HG02678 (cell line): ENCODE measurements at regions not wholly inside any gene's neighbourhood (a gene's known extent, or its start where the extent isn't known, plus 50 kb on each side); places are given as distances from the start of the nearest gene placed in this dataset.

Experiments
- ATAC-seq: cut with Tn5 transposase; IDR thresholded peaks from one replicate; pipeline ENCODE4 v1.9.1; 2021; ENCODE audit warnings: mild to moderate bottlenecking, moderate library complexity; ENCODE audit not compliant: unreplicated experiment

DNA sequence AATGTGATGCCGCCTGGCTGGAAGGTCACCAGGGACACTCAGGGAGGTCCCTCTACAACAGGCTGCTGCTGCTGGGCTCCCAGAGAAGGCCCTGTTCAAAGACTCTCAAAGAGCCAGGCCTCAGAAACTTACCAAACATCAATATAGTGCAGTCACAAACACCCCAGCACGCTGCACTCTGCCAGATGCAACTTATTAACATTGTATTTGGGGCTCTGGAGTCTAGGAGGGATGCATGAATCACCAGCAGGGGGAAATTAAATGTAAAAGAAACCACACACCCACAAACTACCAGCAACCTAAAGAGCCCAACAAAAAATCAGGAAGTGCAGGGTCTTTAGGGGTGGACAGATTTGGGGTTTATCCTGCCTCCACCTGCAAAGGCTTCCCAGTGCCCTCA is 74.6 kb upstream of the SPATA12 start:
- no peak for ATAC-seq

DNA sequence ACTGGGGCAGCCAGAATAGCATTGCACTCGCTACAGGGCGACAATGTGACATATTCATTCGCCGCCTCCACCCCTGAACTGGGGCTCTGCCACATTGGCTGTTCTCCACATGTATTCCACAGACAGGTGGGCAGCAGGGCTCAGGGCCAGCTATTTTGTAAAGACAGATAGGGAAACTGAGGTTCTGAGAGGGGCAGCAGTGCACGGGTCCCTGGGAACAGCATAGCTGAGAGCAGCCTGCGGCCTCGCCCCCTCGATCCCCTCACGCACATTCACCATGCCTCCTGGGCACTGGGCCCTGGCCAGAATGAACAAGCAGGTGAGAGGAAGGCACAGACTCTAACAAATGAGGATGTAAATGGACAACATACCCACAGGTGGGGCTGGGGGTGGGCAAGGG is 75.0 kb upstream of the SPATA12 start:
- ATAC-seq: no peak

- ATAC-seq: no peak
These were observed 77.0 kb upstream of the SPATA12 start for GRCh38 chr3:56983427-56983826.

DNA sequence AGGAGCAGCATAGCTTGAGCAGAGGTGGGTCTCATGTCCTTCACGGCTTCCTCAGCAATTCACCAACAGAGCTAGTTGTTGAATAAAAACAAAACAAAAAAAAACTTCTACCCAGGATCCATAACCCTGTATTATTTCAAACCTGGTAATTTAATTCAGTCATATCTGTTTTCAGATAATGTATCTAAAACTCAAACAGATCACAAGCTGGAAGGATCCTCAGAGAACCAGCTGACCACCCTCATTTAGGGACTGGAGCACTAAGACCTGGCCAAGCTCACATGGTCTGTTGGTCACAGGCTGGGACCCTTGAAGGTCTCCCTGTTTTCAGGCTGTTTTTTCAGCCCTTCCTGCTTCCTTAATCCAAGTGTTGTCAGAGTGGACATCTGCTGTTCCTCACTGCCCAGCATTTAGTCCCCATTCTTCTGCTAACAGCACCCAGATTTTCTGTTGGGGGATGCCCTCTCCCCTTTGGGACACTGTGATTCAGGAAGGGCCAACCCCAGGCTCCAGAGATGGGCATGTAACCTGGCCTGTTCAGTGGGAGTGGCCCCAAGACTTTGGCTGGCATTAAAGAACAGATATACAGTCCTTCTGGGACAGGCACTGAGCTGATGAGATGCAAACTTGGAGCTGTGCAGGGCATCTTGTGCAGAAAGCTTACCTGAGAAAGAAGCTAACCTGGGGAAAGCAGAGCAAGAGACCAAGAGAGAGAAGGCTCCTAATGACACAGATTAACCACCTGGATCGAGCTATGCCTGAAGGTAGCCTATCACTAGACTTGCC is 78.8 kb upstream of the SPATA12 start:
- no peak for ATAC-seq

GRCh38 chr3:56980798-56981390 is 79.6 kb upstream of the SPATA12 start:
- ATAC-seq: no peak

- no peak for ATAC-seq
These were observed 80.2 kb upstream of the SPATA12 start for GRCh38 chr3:56980243-56980642.

- ATAC-seq: no peak
These were observed 80.7 kb upstream of the SPATA12 start for GRCh38 chr3:56979791-56980190.

- no peak for ATAC-seq
These were observed 82.9 kb upstream of the SPATA12 start for GRCh38 chr3:56977561-56977889.

DNA sequence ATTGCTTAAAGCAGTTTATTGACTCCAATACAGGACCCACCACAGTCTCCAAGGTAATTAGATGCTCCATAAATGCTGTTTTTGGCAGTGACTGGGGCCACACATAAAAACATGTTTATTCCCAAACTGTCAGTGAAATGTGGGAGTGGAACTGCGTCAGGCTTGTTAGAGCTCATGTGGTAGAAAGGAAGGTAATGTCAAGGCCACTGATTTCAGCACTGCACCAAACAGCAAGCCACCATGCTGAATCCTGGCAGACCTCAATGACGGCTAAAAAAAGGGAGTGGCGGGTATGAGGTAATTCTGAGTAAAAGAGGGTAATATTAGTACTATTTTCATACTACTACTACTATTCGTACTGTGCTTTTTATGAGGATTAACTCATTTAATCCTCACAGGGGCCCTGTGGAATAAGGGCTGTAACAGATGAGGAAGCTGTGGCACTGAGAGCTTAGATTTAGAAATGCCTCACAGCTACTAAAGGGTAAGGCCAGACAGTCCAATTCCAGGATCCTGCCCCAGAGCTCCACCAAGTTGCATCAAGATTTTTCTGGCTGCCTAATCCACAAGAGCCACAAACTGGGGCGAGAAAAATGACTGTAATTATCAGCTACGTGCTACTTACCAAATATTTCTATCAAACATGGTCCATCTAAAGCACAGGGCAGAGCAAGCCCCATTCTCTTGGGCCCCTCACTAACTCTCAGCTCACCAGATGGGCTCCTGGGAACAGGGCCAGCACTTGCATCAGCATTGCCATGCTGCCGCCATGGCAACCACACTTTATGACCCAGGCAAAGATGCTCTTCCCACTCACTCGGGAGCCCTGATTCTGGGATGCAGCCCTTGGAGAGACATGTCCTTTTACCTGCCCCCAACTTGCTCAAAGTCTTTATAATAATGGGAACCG is 83.6 kb upstream of the SPATA12 start:
- ATAC-seq: no peak

- ATAC-seq: no peak
These were observed 84.9 kb upstream of the SPATA12 start for GRCh38 chr3:56975567-56975966.

DNA sequence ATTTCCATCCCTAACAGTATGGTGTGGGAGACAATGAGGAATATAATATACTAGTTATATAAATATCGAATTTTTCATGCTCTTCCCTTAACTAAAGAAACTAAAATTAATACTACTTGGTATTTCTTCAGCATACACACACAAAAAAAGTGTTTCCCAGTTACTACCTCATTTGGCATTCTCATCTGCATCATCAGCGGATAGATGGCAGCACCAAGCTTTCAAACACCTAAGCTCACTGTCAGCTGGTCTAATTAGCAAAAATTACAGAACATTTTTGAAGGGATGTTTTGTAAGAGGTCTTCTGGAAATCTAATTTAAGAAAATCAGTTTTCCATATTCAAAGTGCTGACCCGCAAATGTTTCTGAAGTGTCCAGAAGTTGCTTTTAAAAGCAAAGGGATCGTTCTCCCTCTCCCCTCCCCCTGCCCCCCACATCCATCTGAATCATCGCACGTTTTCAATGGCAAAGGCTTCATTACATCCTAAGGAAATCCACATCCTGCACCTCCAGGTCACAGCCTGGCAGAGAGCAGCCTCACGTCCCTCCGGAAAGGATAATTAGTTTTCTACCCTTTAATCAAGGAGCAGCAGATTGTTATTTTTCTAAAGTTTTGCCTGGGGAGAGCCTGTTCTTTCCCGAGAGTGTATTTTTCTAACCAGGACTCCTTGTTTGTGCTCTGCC is 86.1 kb upstream of the SPATA12 start:
- no peak for ATAC-seq

GRCh38 chr3:56971816-56972215 is 88.6 kb upstream of the SPATA12 start:
- no peak for ATAC-seq

DNA sequence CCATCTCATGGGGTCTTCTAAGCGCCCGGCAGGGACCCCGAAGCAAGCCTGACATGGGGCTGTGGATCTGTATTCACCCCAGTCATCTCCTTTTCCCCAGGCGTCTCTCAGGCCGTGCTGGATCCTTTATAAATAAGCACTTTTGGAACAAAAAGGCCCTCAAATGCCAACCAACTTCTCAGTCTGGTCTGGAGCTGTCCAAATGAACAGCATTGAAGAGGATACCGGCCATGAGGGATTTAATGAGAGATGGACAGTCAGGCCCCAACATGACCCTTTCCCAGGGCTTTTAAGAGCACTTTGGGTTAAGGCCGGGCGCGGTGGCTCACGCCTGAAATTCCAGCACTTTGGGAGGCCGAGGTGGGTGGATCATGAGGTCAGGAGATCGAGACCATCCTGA is 89.2 kb upstream of the SPATA12 start:
- no peak for ATAC-seq

GRCh38 chr3:56970461-56970879 is 90.0 kb upstream of the SPATA12 start:
- no peak for ATAC-seq

- ATAC-seq: no peak
These were observed 90.6 kb upstream of the SPATA12 start for GRCh38 chr3:56969851-56970250.

DNA sequence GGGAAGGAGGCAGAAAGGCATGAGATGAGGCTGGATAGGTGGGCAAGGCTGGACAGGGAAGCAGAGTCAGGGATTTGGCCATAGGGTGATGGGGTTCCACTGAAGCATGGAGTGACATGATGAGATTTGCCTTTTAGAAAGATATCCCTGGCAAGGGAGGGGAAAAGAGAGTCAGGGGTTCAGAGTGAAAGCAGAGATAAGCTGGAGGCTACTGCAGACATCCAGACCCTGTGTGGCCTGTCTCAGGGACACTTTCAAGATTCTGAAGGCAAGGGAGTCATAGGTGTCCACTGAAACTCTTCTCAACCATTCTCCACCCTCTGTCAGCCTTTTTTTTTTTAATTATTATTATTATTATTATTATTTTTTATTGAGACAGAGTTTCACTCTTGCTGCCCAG is 94.0 kb upstream of the SPATA12 start:
- no peak for ATAC-seq

DNA sequence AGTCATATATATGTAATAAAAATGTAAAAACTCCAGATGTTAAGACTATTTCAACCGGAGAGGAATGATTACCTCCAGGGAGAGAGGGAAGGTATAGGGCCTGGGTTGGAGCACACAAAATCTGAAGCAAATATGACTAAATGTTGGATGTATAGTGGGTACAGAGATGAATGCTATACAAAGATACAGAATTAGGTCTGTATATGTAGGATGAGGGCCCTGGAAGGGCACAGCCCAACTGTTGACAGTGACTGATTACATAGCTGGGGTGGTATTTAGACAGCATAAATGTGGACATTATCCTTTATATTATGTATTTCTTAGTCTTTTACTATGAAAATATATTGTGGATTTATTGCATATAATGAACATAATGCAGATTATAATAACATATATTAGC is 94.4 kb upstream of the SPATA12 start:
- ATAC-seq: no peak

GRCh38 chr3:56962922-56963321 is 97.5 kb upstream of the SPATA12 start:
- ATAC-seq: no peak

- no peak for ATAC-seq
These were observed 98.3 kb upstream of the SPATA12 start for GRCh38 chr3:56962206-56962605.

DNA sequence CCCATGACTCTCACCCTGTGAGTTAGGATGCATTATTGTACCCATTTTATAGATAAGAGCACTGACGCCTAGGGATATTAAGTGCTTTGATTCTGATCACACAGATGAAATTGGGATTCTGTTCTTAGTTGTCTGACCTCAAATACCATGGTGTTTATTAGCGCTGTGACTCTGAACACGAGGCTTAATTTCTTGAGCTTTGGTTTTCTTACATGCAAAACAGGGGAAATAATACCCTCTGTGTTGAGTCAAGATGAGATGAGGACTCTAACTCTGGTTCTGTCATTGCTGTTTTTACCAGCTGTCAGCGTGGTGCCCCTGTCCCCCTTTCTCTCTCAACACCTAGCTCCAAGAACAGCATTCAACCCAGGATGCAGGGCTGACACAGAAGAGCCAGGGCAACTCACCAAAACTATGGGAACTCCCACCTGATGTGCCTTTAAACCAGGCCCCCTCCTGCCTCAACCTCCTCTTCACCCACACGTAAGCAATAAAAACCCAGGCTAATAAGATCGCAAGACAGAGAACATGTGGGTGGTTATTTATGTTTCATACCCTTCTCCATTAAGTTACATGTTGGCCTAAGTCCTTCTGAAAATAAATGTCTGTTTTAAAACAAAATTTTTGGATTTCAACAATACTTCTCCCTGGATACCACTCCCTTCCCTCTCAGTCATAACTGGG is 100.1 kb upstream of the SPATA12 start:
- no peak for ATAC-seq

DNA sequence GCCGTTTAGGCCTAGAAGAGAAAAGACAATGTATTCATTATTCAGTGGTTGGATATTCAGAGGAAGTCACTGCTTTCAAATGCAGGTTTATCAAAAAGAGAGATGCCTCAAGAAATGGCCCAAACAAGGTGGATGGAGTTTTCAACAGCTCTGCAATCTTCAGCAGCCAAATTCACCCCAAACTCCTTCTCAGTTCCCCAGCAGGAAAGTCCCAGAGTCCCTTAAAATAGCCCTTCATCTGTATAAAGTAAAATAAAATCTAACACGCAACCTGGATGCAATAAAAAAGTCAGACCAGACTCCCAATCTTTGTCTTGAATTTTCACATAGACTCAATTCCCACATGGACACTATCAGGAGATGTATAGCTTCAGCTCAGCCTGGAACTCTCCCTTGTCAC is 101.6 kb upstream of the SPATA12 start:
- no peak for ATAC-seq
